HG02678 (cell line): ENCODE measurements at regions not wholly inside any gene's neighbourhood (a gene's known extent, or its start where the extent isn't known, plus 50 kb on each side); places are given as distances from the start of the nearest gene placed in this dataset.
A peak's percentile ranks its signal among the peaks of the same experiment; 100 is the strongest.

Experiments
- ATAC-seq: cut with Tn5 transposase; IDR thresholded peaks from one replicate; pipeline ENCODE4 v1.9.1; 2021; ENCODE audit warnings: mild to moderate bottlenecking, moderate library complexity; ENCODE audit not compliant: unreplicated experiment

- no peak for ATAC-seq
These were observed 395.3 kb downstream of the TSN start for GRCh38 chr2:122150524-122151280.

GRCh38 chr2:122152571-122152970 is 397.1 kb downstream of the TSN start:
- no peak for ATAC-seq

- ATAC-seq: no peak
These were observed 400.9 kb downstream of the TSN start for GRCh38 chr2:122156176-122156890.

GRCh38 chr2:122157158-122157557 is 401.7 kb downstream of the TSN start:
- ATAC-seq: no peak

- ATAC-seq: no peak
These were observed 408.2 kb downstream of the TSN start for GRCh38 chr2:122163617-122164016.

- no peak for ATAC-seq
These were observed 409.5 kb downstream of the TSN start for GRCh38 chr2:122164964-122165363.

- ATAC-seq: no peak
These were observed 411.4 kb downstream of the TSN start for GRCh38 chr2:122166820-122167219.

- ATAC-seq: no peak
These were observed 412.1 kb downstream of the TSN start for GRCh38 chr2:122167515-122167914.

GRCh38 chr2:122168799-122169198 is 413.3 kb downstream of the TSN start:
- no peak for ATAC-seq

GRCh38 chr2:122172812-122173211 is 417.4 kb downstream of the TSN start:
- no peak for ATAC-seq

- no peak for ATAC-seq
These were observed 418.6 kb downstream of the TSN start for GRCh38 chr2:122174061-122174460.

GRCh38 chr2:122179492-122180165 is 424.2 kb downstream of the TSN start:
- ATAC-seq: no peak

GRCh38 chr2:122180972-122181371 is 425.5 kb downstream of the TSN start:
- no peak for ATAC-seq

GRCh38 chr2:122182616-122183355 is 427.3 kb downstream of the TSN start:
- no peak for ATAC-seq

GRCh38 chr2:122183890-122184289 is 428.4 kb downstream of the TSN start:
- ATAC-seq: no peak

GRCh38 chr2:122186761-122187222 is 431.3 kb downstream of the TSN start:
- no peak for ATAC-seq

GRCh38 chr2:122191331-122191730 is 435.9 kb downstream of the TSN start:
- peak; percentile 67 for ATAC-seq

- ATAC-seq: no peak
These were observed 438.2 kb downstream of the TSN start for GRCh38 chr2:122193622-122194021.

- no peak for ATAC-seq
These were observed 439.1 kb downstream of the TSN start for GRCh38 chr2:122194546-122194945.

- ATAC-seq: no peak
These were observed 448.1 kb downstream of the TSN start for GRCh38 chr2:122203523-122203922.

- no peak for ATAC-seq
These were observed 450.2 kb downstream of the TSN start for GRCh38 chr2:122205641-122206040.
